Neural cell (in vitro differentiated cells): ENCODE measurements at regions not wholly inside any gene's neighbourhood (a gene's known extent, or its start where the extent isn't known, plus 50 kb on each side); places are given as distances from the start of the nearest gene placed in this dataset.

Experiments
- H2AFZ ChIP-seq: fragments of 200-600, 300-800 bp; sonication (generic), shearing (Covaris generic); 2 replicates; pipeline ENCODE4 v1.6.0; 2014; ENCODE audit warnings: low read depth, mild to moderate bottlenecking, antibody characterized with exemption, low read length, moderate library complexity
- H3F3A ChIP-seq: fragments of 200-600 bp; shearing (Covaris generic); 2 replicates; pipeline ENCODE4 v1.6.1; 2016; ENCODE audit warnings: mild to moderate bottlenecking, moderate library complexity, mixed read lengths, antibody characterized with exemption, low read length; ENCODE audit not compliant: insufficient read depth, poor library complexity, severe bottlenecking
- H3K27ac ChIP-seq: fragments of 200-600, 300-800 bp; sonication (generic), shearing (Covaris generic); 2 replicates; pipeline ENCODE4 v1.5.1; 2014; ENCODE audit warnings: mild to moderate bottlenecking, low read length, moderate library complexity
- H3K27me3 ChIP-seq: fragments of 300-800, 200-600 bp; sonication (generic), shearing (Covaris generic); 2 replicates; pipeline ENCODE4 v1.6.0; 2014; ENCODE audit warnings: mild to moderate bottlenecking, low read depth, low read length, moderate library complexity; ENCODE audit not compliant: insufficient read depth
- H3K36me3 ChIP-seq: fragments of 300-800, 200-600 bp; sonication (generic), shearing (Covaris generic); 2 replicates; pipeline ENCODE4 v1.5.1; 2014; ENCODE audit warnings: mild to moderate bottlenecking, antibody characterized with exemption, low read length, moderate library complexity; ENCODE audit not compliant: insufficient read depth
- H3K4me2 ChIP-seq: fragments of 300-800, 200-600 bp; sonication (generic), shearing (Covaris generic); 2 replicates; pipeline ENCODE4 v1.6.0; 2014; ENCODE audit warnings: mild to moderate bottlenecking, low read length
- H3K4me3 ChIP-seq: fragments of 300-800, 200-600 bp; sonication (generic), shearing (Covaris generic); 2 replicates; pipeline ENCODE4 v1.5.1; 2014; ENCODE audit warnings: mild to moderate bottlenecking, low read length, moderate library complexity
- H3K79me2 ChIP-seq: fragments of 200-600 bp; shearing (Covaris generic); replicated peaks from 2 replicates; pipeline ENCODE4 v1.6.0; 2014; ENCODE audit warnings: mild to moderate bottlenecking, low read length, moderate library complexity; ENCODE audit not compliant: insufficient read depth
- H3K9ac ChIP-seq: fragments of 300-800, 200-600 bp; sonication (generic), shearing (Covaris generic); 2 replicates; pipeline ENCODE4 v1.6.1; 2016; ENCODE audit warnings: mild to moderate bottlenecking, low read length, mixed read lengths
- H3K9me2 ChIP-seq: fragments of 200-600 bp; shearing (Covaris generic); 2 replicates; pipeline ENCODE4 v1.6.1; 2016; ENCODE audit warnings: mild to moderate bottlenecking, low read length, mixed read lengths; ENCODE audit not compliant: insufficient read depth
- H3K9me3 ChIP-seq: fragments of 200-600, 300-800 bp; sonication (generic), shearing (Covaris generic); 2 replicates; pipeline ENCODE4 v1.6.1; 2016; ENCODE audit warnings: mild to moderate bottlenecking, mixed run types, low read length, moderate library complexity, mixed read lengths
- H4K20me1 ChIP-seq: fragments of 200-600 bp; shearing (Covaris generic); 2 replicates; pipeline ENCODE4 v1.6.1; 2016; ENCODE audit warnings: mild to moderate bottlenecking, mixed run types; ENCODE audit not compliant: insufficient read depth
- EP300 ChIP-seq: fragments of 450-650 bp; conservative IDR thresholded peaks from 2 replicates; pipeline ENCODE4 v1.6.1; 2014; ENCODE audit warnings: antibody characterized with exemption, mild to moderate bottlenecking, moderate library complexity; ENCODE audit not compliant: poor library complexity, severe bottlenecking
- EZH2 ChIP-seq: fragments of 200-600, 300-800 bp; shearing (Covaris generic), sonication (generic); IDR thresholded peaks from 2 replicates; pipeline ENCODE4 v1.6.1; 2014; ENCODE audit warnings: antibody characterized with exemption, low read length, borderline replicate concordance, mild to moderate bottlenecking; ENCODE audit not compliant: insufficient read depth, poor library complexity, severe bottlenecking
- MXI1 ChIP-seq: fragments of 450-650 bp; conservative IDR thresholded peaks from 2 replicates; pipeline ENCODE4 v1.6.1; 2014; ENCODE audit warnings: antibody characterized with exemption, mild to moderate bottlenecking; ENCODE audit not compliant: poor library complexity, severe bottlenecking
- POLR2AphosphoS5 ChIP-seq: IDR thresholded peaks from 2 replicates; pipeline ENCODE4 v1.6.1; 2012
- RAD21 ChIP-seq: fragments of 450-650 bp; conservative IDR thresholded peaks from 2 replicates; pipeline ENCODE4 v1.6.1; 2014; ENCODE audit warnings: antibody characterized with exemption, mild to moderate bottlenecking, moderate library complexity
- SMC3 ChIP-seq: fragments of 450-650 bp; conservative IDR thresholded peaks from 2 replicates; pipeline ENCODE4 v1.6.1; 2014; ENCODE audit warnings: antibody characterized with exemption, mild to moderate bottlenecking, moderate library complexity; ENCODE audit not compliant: poor library complexity
- TAF1 ChIP-seq: IDR thresholded peaks from 2 replicates; pipeline ENCODE4 v1.6.1; 2012; ENCODE audit warnings: low read depth
- TF ChIP-seq, protein P1 (sequence below): fragments of 450-650 bp; IDR thresholded peaks from 2 replicates; pipeline ENCODE4 v1.5.1; 2014; ENCODE audit warnings: antibody characterized with exemption, mild to moderate bottlenecking, moderate library complexity; ENCODE audit not compliant: poor library complexity, severe bottlenecking
- TF ChIP-seq, protein P2 (sequence below): IDR thresholded peaks from 2 replicates; pipeline ENCODE4 v1.6.1; 2012; ENCODE audit warnings: borderline replicate concordance

DNA sequence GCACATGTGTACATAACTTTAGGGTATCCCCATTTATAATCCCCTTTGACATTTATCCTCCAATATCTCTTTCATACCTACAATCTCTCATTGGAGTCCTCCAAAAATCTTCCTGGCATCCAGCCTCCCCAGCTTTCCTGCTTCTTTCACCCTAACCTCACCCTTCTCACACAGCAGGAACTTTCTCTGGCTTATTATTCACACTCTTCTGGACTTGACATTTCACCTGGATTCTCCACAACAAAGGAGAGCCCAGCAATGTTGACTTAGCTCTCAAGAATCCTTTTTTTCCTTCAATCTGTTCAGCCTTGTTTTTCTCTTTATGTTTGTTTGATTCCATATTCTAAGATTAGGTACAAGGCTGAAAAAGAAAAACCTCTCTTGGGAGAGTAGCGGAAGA, 783.6 kb upstream of the ACVR2A start:
- no peaks in the 10 kb centered on the region for H3K36me3 ChIP-seq
- no peak overlapping the region for H3K9ac ChIP-seq
- no peaks in the 10 kb centered on the region for H3K79me2 ChIP-seq
- no peak overlapping the region for H2AFZ ChIP-seq
- H3K27me3 ChIP-seq: no peaks in the 10 kb centered on the region
- H3K9me2 ChIP-seq: no peaks in the 10 kb centered on the region
- no peak overlapping the region for H3K4me2 ChIP-seq
- H4K20me1 ChIP-seq: no peaks in the 10 kb centered on the region
- no peak overlapping the region for H3K4me3 ChIP-seq
- no peaks in the 10 kb centered on the region for H3F3A ChIP-seq
- TF ChIP-seq SMC3 (no peak), MXI1 (no peak), EP300 (no peak), RAD21 (no peak), POLR2AphosphoS5 (no peak), EZH2 (no peak), TAF1 (no peak)
- TF ChIP-seq, protein P1, sequence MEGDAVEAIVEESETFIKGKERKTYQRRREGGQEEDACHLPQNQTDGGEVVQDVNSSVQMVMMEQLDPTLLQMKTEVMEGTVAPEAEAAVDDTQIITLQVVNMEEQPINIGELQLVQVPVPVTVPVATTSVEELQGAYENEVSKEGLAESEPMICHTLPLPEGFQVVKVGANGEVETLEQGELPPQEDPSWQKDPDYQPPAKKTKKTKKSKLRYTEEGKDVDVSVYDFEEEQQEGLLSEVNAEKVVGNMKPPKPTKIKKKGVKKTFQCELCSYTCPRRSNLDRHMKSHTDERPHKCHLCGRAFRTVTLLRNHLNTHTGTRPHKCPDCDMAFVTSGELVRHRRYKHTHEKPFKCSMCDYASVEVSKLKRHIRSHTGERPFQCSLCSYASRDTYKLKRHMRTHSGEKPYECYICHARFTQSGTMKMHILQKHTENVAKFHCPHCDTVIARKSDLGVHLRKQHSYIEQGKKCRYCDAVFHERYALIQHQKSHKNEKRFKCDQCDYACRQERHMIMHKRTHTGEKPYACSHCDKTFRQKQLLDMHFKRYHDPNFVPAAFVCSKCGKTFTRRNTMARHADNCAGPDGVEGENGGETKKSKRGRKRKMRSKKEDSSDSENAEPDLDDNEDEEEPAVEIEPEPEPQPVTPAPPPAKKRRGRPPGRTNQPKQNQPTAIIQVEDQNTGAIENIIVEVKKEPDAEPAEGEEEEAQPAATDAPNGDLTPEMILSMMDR: no peak
- TF ChIP-seq, protein P2, sequence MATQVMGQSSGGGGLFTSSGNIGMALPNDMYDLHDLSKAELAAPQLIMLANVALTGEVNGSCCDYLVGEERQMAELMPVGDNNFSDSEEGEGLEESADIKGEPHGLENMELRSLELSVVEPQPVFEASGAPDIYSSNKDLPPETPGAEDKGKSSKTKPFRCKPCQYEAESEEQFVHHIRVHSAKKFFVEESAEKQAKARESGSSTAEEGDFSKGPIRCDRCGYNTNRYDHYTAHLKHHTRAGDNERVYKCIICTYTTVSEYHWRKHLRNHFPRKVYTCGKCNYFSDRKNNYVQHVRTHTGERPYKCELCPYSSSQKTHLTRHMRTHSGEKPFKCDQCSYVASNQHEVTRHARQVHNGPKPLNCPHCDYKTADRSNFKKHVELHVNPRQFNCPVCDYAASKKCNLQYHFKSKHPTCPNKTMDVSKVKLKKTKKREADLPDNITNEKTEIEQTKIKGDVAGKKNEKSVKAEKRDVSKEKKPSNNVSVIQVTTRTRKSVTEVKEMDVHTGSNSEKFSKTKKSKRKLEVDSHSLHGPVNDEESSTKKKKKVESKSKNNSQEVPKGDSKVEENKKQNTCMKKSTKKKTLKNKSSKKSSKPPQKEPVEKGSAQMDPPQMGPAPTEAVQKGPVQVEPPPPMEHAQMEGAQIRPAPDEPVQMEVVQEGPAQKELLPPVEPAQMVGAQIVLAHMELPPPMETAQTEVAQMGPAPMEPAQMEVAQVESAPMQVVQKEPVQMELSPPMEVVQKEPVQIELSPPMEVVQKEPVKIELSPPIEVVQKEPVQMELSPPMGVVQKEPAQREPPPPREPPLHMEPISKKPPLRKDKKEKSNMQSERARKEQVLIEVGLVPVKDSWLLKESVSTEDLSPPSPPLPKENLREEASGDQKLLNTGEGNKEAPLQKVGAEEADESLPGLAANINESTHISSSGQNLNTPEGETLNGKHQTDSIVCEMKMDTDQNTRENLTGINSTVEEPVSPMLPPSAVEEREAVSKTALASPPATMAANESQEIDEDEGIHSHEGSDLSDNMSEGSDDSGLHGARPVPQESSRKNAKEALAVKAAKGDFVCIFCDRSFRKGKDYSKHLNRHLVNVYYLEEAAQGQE: no peak
- no peak overlapping the region for H3K27ac ChIP-seq
- no peaks in the 10 kb centered on the region for H3K9me3 ChIP-seq

DNA sequence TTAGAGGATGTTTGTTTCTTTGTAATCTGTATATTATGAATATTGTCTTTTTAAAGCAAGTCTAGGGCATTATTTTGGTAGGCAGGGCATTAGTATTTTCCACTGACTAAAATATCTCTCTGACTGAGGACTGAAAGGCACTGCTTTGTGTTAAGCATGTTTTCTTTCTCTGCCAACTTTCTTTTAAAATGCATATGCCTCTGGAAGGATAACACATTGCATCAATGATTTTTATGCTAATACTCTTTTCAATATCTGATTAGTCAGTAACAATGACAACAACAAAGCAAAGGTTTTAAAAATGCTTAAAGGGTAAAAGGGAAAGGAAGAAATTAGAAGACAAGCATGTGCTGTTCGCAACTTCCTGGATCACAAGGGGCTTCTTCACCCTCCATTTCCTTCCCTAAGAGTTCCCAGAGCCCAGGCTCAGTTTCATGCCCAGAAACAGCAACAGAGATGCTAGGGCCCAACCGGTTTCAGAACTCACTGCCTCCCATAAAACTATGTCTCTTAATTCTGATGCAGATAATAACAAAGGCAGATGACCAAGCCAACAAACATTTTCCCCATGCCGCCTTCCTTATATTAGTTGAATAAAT, 786.8 kb upstream of the ACVR2A start:
- no peaks in the 10 kb centered on the region for H3F3A ChIP-seq
- H3K36me3 ChIP-seq: no peaks in the 10 kb centered on the region
- no peak overlapping the region for H3K27ac ChIP-seq
- no peaks in the 10 kb centered on the region for H3K9me3 ChIP-seq
- no peaks in the 10 kb centered on the region for H3K27me3 ChIP-seq
- H3K9me2 ChIP-seq: no peaks in the 10 kb centered on the region
- no peak overlapping the region for H3K4me2 ChIP-seq
- H3K9ac ChIP-seq: no peak overlapping the region
- no peak overlapping the region for H2AFZ ChIP-seq
- H3K79me2 ChIP-seq: no peaks in the 10 kb centered on the region
- H3K4me3 ChIP-seq: no peak overlapping the region
- no peaks in the 10 kb centered on the region for H4K20me1 ChIP-seq
- TF ChIP-seq, protein P2: no peak
- TF ChIP-seq EZH2 (no peak), SMC3 (no peak), MXI1 (no peak), RAD21 (no peak), POLR2AphosphoS5 (no peak)
